Skeletal muscle tissue (tissue), 3 donors: ENCODE measurements at regions not wholly inside any gene's neighbourhood (a gene's known extent, or its start where the extent isn't known, plus 50 kb on each side); places are given as distances from the start of the nearest gene placed in this dataset.

Source experiments
- H3K27ac ChIP-seq: one replicate; pipeline ENCODE4 v1.7.0; 2013; ENCODE audit warnings: mild to moderate bottlenecking, low read depth, low read length, inconsistent platforms
- H3K27me3 ChIP-seq, 3 donors: one replicate each; pipeline ENCODE4 v1.7.0; 2013; ENCODE audit warnings: low read length in 3 of 3; ENCODE audit not compliant: control insufficient read depth in 3 of 3, insufficient read depth in 3 of 3
- H3K36me3 ChIP-seq, 3 donors: one replicate each; pipeline ENCODE4 v1.7.0; 2013; ENCODE audit warnings: low read length in 3 of 3; ENCODE audit not compliant: control insufficient read depth in 3 of 3, insufficient read depth in 3 of 3
- H3K4me1 ChIP-seq, 3 donors: one replicate each; pipeline ENCODE4 v1.7.0; 2013; ENCODE audit warnings: low read length in 3 of 3, mild to moderate bottlenecking in 3 of 3; ENCODE audit not compliant: control insufficient read depth in 3 of 3, insufficient read depth in 3 of 3
- H3K4me3 ChIP-seq, 3 donors: one replicate each; pipeline ENCODE4 v1.7.0; 2013; ENCODE audit warnings: low read length in 3 of 3
- H3K9ac ChIP-seq, 3 donors: one replicate each; pipeline ENCODE4 v1.7.0; 2013; ENCODE audit warnings: low read length in 3 of 3, mild to moderate bottlenecking in 3 of 3, moderate library complexity in 2 of 3, low read depth in 1 of 3
- H3K9me3 ChIP-seq, 3 donors: one replicate each; pipeline ENCODE4 v1.7.0; 2013; ENCODE audit warnings: low read length in 3 of 3; ENCODE audit not compliant: control insufficient read depth in 3 of 3
- donor health status: Osteomylitis.

DNA sequence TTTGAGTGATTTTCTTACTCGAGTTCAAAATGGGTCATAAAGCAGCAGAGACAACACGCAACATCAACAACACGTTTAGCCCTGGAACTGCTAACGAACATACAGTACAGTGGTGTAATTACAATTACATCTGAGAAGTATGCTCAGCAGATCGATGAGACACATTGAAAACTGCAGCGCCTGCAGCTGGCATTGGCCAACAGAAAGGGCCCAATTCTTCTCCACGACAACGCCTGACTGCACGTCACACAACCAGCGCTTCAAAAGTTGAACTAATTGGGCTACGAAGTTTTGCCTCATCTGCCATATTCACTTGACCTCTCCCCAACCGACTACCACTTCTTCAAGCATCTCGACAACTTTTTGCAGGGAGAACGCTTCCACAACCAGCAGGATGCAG lies 145.6 kb downstream of the SCARB1 start:
- H3K27me3 ChIP-seq: no peaks in the 10 kb centered on the region
- H3K36me3 ChIP-seq: no peaks in the 10 kb centered on the region
- H3K4me3 ChIP-seq: no peak overlapping the region
- H3K27ac ChIP-seq: no peak overlapping the region
- no peaks in the 10 kb centered on the region for H3K9me3 ChIP-seq
- H3K9ac ChIP-seq: no peak overlapping the region
- H3K4me1 ChIP-seq: peaks cover 20 to 46% (median 42%) of the 10 kb centered on the region in 3 donors

- Histone ChIP-seq H3K4me1 (peaks cover 20 to 49% (median 42%) of the 10 kb centered on the region in 3 donors), H3K27ac (no peak overlapping the region), H3K36me3 (no peaks in the 10 kb centered on the region), H3K27me3 (no peaks in the 10 kb centered on the region), H3K4me3 (no peak overlapping the region), H3K9me3 (no peaks in the 10 kb centered on the region), H3K9ac (no peak overlapping the region)
These were observed 146.3 kb downstream of the SCARB1 start for GRCh38 chr12:124717318-124717717.

- H3K4me1 ChIP-seq: peaks cover 20 to 49% (median 42%) of the 10 kb centered on the region in 3 donors
- H3K36me3 ChIP-seq: no peaks in the 10 kb centered on the region
- H3K9me3 ChIP-seq: no peaks in the 10 kb centered on the region
- no peak overlapping the region for H3K27ac ChIP-seq
- H3K9ac ChIP-seq: peak overlapping the region in 1 of 3 donors; percentile 16
- no peak overlapping the region for H3K4me3 ChIP-seq
- no peaks in the 10 kb centered on the region for H3K27me3 ChIP-seq
These were observed 147.2 kb downstream of the SCARB1 start for GRCh38 chr12:124716208-124717130.

DNA sequence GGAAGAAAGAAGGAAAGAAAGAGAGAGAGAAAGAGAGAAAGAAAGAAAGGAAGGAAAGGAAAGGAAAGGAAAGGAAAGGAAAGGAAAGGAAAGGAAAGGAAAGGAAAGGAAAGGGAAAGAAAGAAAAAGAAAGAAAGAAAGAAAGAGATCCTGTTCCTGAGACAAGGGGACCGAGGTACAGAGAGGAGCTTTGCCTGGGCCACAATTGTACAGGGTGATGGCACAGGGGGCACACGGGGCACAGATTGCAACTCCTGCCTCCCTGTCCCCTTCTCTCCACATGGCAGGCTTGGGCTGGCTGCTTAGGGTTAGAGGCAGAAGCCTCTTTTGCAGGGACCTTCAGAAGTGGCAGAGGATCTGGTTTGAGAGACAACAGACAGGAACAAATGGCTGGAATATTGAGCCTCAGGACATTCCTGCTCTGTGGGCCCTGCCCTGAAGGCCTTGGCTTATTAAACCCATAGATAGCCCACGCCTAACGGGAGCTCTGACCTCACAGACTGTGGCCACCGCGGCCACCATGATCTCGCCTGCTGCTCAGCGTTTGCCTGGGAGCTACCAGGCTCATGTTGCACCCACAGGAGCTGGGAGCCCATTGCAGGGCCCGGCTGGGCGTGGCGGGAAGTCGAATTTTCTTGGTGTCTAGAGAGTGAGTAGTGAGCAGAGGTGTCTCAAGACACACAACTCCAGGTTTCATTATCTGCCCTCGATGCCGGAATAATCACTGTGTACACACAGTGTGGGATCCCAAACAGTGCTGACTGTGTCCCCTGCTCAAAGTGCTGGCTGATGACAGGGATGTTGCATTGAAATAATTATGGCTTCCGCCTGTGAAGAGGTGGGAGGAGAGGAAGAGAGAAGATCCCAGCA lies 147.9 kb upstream of the NCOR2 start:
- no peaks in the 10 kb centered on the region for H3K9me3 ChIP-seq
- peak overlapping the region; percentile 27 to 63 (median 50) for H3K9ac ChIP-seq
- H3K36me3 ChIP-seq: no peaks in the 10 kb centered on the region
- H3K27me3 ChIP-seq: no peaks in the 10 kb centered on the region
- peak overlapping the region; percentile 13 to 32 (median 16) for H3K4me3 ChIP-seq
- H3K4me1 ChIP-seq: peaks cover 11 to 40% (median 33%) of the 10 kb centered on the region in 3 donors
- peak overlapping the region; percentile 29 for H3K27ac ChIP-seq

DNA sequence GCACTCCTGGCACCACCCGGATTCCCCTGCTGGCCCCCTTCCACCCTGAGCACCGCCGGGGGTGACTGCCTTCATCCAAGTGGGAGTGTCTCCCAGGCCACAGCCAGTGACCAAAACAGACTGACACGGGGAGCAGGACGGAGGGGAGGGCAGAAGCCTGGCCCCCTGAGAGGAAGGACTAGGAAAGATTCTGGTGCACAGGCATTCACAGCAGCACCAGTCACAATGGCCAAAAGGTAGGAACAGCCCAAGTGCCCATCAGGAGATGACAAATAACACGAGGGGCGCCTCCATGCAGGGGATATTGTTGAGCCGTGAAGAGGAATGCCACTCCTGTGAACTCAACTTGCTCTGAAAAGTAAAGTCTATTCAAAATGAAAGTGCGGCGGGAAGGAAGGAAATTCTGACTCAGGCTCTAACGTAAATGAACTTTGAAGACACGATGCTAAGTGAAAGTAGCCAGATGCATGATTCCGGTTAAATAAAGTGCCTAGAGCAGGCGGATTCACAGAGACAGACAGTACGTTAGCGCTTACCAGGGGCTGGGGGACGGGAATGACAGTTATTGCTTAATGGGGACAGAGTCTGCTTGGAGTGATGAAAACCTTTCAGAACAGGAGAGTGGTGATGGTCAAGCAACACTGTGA lies 146.1 kb upstream of the NCOR2 start:
- Histone ChIP-seq H3K9ac (peak overlapping the region in 2 of 3 donors; percentile 57 to 72), H3K4me3 (peak overlapping the region in 2 of 3 donors; percentile 45 to 67), H3K36me3 (no peaks in the 10 kb centered on the region), H3K27me3 (no peaks in the 10 kb centered on the region), H3K9me3 (no peaks in the 10 kb centered on the region), H3K27ac (peak overlapping the region; percentile 78), H3K4me1 (peaks cover 8 to 32% (median 26%) of the 10 kb centered on the region in 3 donors)

DNA sequence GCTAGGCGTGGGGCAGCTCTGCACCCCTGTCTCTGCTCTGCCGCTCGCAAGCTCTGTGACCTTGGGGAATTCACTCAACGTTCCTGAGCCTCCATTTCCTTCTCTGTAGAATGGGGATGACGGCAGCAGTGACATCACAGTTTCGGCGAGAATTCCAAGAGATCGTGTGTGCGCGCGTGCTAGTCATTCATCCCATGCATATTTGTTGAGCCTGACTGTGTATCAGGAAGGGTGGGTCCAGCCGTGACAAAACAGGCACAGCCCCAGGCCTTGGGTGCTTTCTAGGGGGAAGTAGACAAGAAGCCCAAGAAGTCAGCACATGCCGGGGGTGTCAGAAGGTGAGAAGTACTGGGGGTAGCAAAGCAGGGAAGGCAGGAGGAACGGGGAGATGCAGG lies 145.6 kb upstream of the NCOR2 start:
- Histone ChIP-seq H3K4me1 (peaks cover 8 to 32% (median 26%) of the 10 kb centered on the region in 3 donors), H3K4me3 (peak overlapping the region in 1 of 3 donors; percentile 45), H3K9ac (peak overlapping the region in 2 of 3 donors; percentile 57 to 72), H3K27me3 (no peaks in the 10 kb centered on the region), H3K27ac (peak overlapping the region; percentile 78), H3K36me3 (no peaks in the 10 kb centered on the region), H3K9me3 (no peaks in the 10 kb centered on the region)

- no peak overlapping the region for H3K9ac ChIP-seq
- no peaks in the 10 kb centered on the region for H3K36me3 ChIP-seq
These were observed 143.9 kb upstream of the NCOR2 start for GRCh38 chr12:124711344-124711743.

GRCh38 chr12:124709722-124710687 lies 142.6 kb upstream of the NCOR2 start:
- Histone ChIP-seq H3K36me3 (no peaks in the 10 kb centered on the region), H3K9me3 (peaks cover 0 to 5% (median 5%) of the 10 kb centered on the region in 3 donors), H3K27me3 (no peaks in the 10 kb centered on the region), H3K4me1 (peaks cover 0 to 13% (median 11%) of the 10 kb centered on the region in 3 donors), H3K4me3 (no peak overlapping the region), H3K27ac (no peak overlapping the region), H3K9ac (no peak overlapping the region)

More at GRCh38 chr12:124711344-124711743, 143.9 kb upstream of the NCOR2 start:
- H3K9me3 ChIP-seq: peaks cover 0 to 5% (median 5%) of the 10 kb centered on the region in 3 donors
- H3K4me1 ChIP-seq: peaks cover 8 to 24% (median 22%) of the 10 kb centered on the region in 3 donors
- H3K4me3 ChIP-seq: no peak overlapping the region
- H3K27me3 ChIP-seq: no peaks in the 10 kb centered on the region
- no peak overlapping the region for H3K27ac ChIP-seq

DNA sequence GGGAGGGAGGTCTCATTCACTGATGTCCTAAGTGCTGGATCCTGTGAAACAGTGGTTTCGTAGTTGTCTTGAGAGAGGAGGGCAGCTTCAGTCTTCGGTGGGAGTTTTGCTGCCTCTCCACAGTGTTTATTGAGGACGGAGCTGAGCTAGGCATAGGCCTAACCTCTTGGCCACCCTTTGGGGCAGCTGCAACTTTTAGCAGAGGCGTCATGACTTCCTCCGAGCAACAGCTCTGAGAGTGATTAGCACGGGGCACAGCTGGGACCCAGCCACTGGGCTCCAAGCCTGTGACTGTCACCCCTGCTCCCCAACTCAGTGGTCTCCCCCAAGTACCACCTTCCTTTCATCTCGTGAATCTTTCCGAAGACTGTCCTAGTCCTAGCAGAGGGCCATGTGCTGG lies 139.9 kb upstream of the NCOR2 start:
- Histone ChIP-seq H3K4me3 (no peak overlapping the region), H3K4me1 (peaks cover 0 to 2% (median 0%) of the 10 kb centered on the region in 3 donors), H3K27me3 (no peaks in the 10 kb centered on the region), H3K36me3 (no peaks in the 10 kb centered on the region), H3K27ac (no peak overlapping the region), H3K9ac (no peak overlapping the region), H3K9me3 (peaks cover 0 to 5% (median 5%) of the 10 kb centered on the region in 3 donors)
